ENCODE measurements at regions not wholly inside any gene's neighbourhood (a gene's known extent, or its start where the extent isn't known, plus 50 kb on each side); places are given as distances from the start of the nearest gene placed in this dataset.

DNA sequence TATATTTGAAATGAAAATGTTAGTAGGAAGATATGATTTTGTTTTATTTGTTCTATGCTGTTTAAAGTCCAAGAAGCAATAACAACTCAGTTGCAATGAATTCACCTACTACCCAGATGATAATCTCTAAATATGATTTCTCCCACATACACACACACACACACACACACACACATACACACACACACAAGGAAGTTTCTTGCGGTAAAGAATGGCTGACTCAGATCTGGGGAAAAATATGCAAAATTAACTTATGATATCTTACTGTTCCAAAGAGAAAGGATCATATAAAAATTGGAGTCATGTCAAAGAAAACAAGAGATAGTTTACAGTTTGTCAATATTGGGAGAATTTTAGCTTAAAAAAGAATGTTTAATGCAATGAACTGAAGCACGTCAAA, 456.7 kb downstream of the SLC16A7 start:
- H3K36me3 ChIP-seq, result no peaks in the 10 kb centered on the region
- no peaks in the 10 kb centered on the region for H3K4me1 ChIP-seq
- no peak overlapping the region for H3K4me3 ChIP-seq
- WGBS, 2 donors, result 79 to 91% methylated on average over 2 of the region's 2 CpGs
- no peak for DNase-seq
- no peak overlapping the region for H3K27ac ChIP-seq
- intact Hi-C loops (cut with DNase I), result no loop called here
- TF ChIP-seq, protein P1, sequence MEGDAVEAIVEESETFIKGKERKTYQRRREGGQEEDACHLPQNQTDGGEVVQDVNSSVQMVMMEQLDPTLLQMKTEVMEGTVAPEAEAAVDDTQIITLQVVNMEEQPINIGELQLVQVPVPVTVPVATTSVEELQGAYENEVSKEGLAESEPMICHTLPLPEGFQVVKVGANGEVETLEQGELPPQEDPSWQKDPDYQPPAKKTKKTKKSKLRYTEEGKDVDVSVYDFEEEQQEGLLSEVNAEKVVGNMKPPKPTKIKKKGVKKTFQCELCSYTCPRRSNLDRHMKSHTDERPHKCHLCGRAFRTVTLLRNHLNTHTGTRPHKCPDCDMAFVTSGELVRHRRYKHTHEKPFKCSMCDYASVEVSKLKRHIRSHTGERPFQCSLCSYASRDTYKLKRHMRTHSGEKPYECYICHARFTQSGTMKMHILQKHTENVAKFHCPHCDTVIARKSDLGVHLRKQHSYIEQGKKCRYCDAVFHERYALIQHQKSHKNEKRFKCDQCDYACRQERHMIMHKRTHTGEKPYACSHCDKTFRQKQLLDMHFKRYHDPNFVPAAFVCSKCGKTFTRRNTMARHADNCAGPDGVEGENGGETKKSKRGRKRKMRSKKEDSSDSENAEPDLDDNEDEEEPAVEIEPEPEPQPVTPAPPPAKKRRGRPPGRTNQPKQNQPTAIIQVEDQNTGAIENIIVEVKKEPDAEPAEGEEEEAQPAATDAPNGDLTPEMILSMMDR (IDR thresholded peaks at IDR 0.05), result no peak
- no peak for TF ChIP-seq POLR2AphosphoS5 (IDR thresholded peaks at IDR 0.05)
- TF ChIP-seq POLR2A (IDR thresholded peaks at IDR 0.05), result no peak
- no peak for TF ChIP-seq EP300 (IDR thresholded peaks at IDR 0.05)
- H3K9me3 ChIP-seq, result no peaks in the 10 kb centered on the region
- no peaks in the 10 kb centered on the region for H3K27me3 ChIP-seq

DNA sequence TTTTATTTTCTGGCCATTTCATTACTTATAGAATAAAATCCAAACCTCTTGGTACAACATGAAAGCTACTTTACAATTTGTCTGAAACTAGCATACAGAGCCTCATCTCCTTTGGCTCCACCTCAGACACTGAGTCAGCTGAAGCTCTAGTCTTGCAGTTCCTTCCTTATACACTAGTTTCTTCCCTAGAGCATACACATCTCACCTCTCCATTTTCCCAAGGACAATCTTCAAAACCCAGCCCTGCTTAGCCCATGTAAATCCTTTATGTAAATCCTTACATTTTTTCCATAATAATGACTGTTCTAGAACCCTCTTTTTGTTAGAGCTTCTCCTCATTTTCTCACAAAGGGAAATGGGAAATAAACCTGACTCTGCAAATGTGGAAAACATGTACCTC, 463.4 kb downstream of the SLC16A7 start:
- Histone ChIP-seq H3K4me3 (no peak overlapping the region), H3K27me3 (no peaks in the 10 kb centered on the region), H3K9me3 (no peaks in the 10 kb centered on the region), H3K4me1 (no peaks in the 10 kb centered on the region), H3K27ac (no peak overlapping the region), H3K36me3 (no peaks in the 10 kb centered on the region)
- no peak for TF ChIP-seq EP300 (IDR thresholded peaks at IDR 0.05)
- TF ChIP-seq POLR2A (IDR thresholded peaks at IDR 0.05), result no peak
- no peak for TF ChIP-seq POLR2AphosphoS5 (IDR thresholded peaks at IDR 0.05)
- TF ChIP-seq, protein P1 (IDR thresholded peaks at IDR 0.05), result no peak
- intact Hi-C loops (cut with DNase I), result no loop called here
- no peak for DNase-seq

DNA sequence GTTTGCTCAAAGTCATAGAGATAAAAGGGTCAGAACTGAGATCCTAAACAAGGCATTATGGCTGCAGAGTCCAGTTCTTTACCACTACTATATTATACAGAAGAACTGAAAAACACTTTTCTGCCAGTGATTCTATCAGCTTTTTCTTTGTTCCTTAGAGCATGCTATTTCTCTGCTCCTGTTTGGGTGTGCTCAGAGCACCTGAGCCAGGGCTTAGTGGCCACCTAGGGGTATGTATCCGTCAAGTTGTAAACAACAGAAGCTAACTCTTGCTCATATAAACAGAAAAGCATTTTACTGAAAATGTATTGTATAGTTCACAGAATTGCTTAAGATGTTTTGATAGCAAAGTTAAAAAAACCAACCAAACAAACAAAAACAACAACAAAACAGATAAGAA, 470.8 kb downstream of the SLC16A7 start:
- no peak overlapping the region for H3K4me3 ChIP-seq
- no peaks in the 10 kb centered on the region for H3K27me3 ChIP-seq
- no peaks in the 10 kb centered on the region for H3K9me3 ChIP-seq
- H3K36me3 ChIP-seq, result no peaks in the 10 kb centered on the region
- no peak for DNase-seq
- 72 to 89% methylated on average over 1 of the region's 1 CpG for WGBS, 2 donors
- TF ChIP-seq, protein P1 (IDR thresholded peaks at IDR 0.05), result no peak
- TF ChIP-seq EP300 (IDR thresholded peaks at IDR 0.05), result no peak
- no peak for TF ChIP-seq POLR2A (IDR thresholded peaks at IDR 0.05)
- TF ChIP-seq POLR2AphosphoS5 (IDR thresholded peaks at IDR 0.05), result no peak
- intact Hi-C loops (cut with DNase I), result no loop called here
- no peak overlapping the region for H3K27ac ChIP-seq
- H3K4me1 ChIP-seq, result no peaks in the 10 kb centered on the region

DNA sequence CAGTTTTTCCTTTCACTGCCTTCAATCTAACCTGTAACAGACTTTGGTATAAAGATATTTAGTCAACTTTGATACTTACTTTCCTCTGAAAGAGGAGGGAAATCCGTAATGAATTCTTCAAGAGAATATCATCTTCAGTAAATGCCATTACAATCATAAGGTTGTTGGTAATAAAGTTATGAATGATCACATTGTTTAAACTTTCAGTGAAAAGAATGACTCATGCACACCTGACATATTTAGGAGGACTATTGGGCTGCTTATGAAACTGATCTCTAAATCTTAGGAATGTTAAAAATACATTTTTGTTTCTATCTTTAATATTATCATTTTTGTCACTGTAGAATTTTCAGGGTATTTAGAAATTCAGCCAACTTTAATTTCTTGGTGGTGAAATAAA, 474.7 kb downstream of the SLC16A7 start:
- Histone ChIP-seq H3K4me3 (no peak overlapping the region), H3K27me3 (no peaks in the 10 kb centered on the region), H3K4me1 (peaks cover 0 to 5% (median 0%) of the 10 kb centered on the region in 4 donors), H3K9me3 (no peaks in the 10 kb centered on the region), H3K36me3 (no peaks in the 10 kb centered on the region), H3K27ac (no peak overlapping the region)
- intact Hi-C loops (cut with DNase I), result no loop called here
- DNase-seq, result no peak
- TF ChIP-seq, protein P1 (IDR thresholded peaks at IDR 0.05), result no peak
- TF ChIP-seq POLR2A (IDR thresholded peaks at IDR 0.05), result no peak
- TF ChIP-seq POLR2AphosphoS5 (IDR thresholded peaks at IDR 0.05), result no peak
- no peak for TF ChIP-seq EP300 (IDR thresholded peaks at IDR 0.05)
- WGBS, 2 donors, result 28 to 63% methylated on average over 1 of the region's 1 CpG

DNA sequence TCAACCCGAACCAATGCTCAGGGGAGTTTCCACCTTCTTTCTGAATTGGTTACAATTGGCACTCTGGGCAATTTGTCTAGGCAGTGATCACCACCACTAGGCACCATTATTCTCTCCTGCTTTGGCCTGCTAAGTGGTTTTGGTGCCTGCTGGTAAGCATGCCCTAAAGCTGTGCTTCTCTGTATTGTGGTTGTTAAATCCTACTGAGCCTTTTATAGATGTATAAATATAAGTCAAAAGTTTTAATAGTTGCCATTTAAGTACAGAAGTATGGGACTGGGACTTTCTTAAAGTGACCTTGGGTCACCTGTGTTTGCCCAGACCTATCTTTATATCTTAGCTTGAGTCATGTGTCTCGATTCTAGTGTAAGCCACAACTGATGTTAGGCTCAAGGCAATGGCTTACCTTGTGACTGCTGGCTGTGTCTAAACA, 475.9 kb downstream of the SLC16A7 start:
- H3K27me3 ChIP-seq, result no peaks in the 10 kb centered on the region
- no peak overlapping the region for H3K4me3 ChIP-seq
- intact Hi-C loops (cut with DNase I), result no loop called here
- peaks cover 0 to 5% (median 0%) of the 10 kb centered on the region in 4 donors for H3K4me1 ChIP-seq
- no peak for DNase-seq
- H3K27ac ChIP-seq, result no peak overlapping the region
- H3K9me3 ChIP-seq, result no peaks in the 10 kb centered on the region
- H3K36me3 ChIP-seq, result no peaks in the 10 kb centered on the region
- TF ChIP-seq, protein P1 (IDR thresholded peaks at IDR 0.05), result no peak
- no peak for TF ChIP-seq POLR2A (IDR thresholded peaks at IDR 0.05)
- no peak for TF ChIP-seq POLR2AphosphoS5 (IDR thresholded peaks at IDR 0.05)
- TF ChIP-seq EP300 (IDR thresholded peaks at IDR 0.05), result no peak
- WGBS, 2 donors, result 56 to 66% methylated on average over 2 of the region's 2 CpGs

Data from sigmoid colon (tissue), 6 donors.